GM04504 (cell line): ENCODE measurements at regions not wholly inside any gene's neighbourhood (a gene's known extent, or its start where the extent isn't known, plus 50 kb on each side); places are given as distances from the start of the nearest gene placed in this dataset.

Experiments
- DNase-seq: peaks from one replicate; pipeline ENCODE4 v3.0.0-alpha.2; 2012; ENCODE audit warnings: low read depth

DNA sequence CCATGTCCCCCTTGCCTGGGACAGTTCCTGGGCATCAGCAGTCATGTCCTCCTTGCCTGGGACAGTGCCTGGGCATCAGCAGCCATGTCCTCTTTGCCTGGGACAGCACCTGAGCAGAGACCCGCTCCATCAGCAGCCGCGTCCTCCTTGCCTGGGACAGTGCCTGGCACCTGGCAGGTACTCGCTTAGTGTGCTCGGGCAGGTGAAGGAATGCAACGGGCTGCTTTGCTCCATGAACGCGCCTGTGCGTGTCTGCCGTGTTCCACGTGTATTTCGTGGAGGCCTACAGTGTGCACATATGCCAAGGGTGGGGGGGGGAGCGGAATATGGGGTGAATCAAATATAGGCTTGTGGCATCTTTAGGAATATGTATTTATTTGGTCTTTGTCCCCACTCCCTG lies 1490.7 kb downstream of the TBC1D22A start:
- no peak for DNase-seq

DNA sequence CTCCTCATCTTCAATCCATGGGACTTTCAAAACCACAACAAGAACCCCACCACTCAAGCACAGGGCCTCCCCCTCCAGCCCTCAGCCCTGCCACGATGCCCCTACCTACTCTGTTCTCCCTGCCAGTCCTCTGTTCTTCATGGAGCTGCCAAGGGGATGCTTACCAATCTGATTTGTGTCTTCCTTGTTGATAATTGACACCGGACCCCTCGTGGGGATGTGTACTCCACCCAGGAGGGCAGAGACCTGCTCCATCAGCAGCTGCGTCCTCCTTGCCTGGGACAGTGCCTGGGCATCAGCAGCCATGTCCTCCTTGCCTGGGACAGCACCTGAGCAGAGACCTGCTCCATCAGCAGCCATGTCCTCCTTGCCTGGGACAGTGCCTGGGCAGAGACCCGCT lies 1489.2 kb downstream of the TBC1D22A start:
- DNase-seq, result no peak

DNA sequence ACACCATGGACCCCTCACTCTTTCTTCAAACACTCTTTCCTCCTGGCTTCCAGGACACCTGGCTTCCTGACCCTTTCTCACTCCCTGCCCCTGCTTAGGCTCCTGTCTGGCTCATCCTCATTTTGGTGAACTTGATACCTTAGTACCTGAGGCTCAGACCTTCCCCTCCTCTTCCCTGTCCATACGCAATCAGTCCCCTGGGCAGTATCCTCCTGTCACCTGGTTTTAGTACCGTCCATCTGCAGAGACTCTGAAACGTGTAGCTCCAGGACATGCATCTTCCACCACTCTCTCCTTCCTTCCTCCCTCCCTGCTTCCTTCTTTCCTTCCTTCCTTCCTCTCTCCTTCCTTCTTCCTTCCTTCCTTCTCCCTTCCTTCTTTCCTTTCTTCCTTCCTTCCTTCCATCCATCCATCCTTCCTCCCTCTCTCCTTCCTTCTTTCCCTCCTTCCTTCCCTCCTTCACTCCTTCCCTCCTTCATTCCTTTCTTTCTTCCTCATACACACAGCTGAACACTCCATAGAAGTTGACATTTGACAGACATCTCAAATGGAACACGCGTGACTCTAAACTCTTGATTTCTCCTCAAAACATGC lies 1488.6 kb downstream of the TBC1D22A start:
- no peak for DNase-seq

DNA sequence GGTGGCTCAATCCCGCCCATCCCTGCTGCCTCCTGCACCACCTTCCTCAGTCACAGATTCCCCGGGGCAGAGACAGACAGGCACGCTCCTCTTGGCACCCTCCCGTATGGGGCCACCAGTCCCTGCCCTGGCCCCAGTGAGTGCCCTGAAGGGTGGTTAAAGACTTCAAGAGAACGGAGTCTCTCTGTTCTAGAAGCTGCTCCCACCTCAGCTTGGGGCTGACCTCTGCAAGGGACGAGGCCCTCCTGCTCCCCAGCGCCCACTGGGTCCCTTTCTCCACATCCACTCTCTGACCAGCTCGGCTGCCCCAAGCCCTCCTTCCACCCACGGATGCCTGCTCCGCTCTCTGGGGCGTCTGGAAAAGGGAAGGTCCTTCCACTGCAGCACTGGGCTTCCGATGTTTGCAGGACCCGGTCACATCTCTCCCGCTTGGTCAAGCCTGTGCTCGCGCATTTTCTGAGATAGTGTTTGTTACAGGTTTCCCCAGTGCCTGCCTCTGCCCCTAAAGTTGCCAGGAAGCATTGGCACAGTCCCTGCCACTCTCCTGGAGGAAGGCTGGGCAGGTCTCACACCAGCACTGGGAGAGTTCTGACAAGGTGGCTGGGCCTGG lies 1487.9 kb downstream of the TBC1D22A start:
- DNase-seq, result no peak

DNA sequence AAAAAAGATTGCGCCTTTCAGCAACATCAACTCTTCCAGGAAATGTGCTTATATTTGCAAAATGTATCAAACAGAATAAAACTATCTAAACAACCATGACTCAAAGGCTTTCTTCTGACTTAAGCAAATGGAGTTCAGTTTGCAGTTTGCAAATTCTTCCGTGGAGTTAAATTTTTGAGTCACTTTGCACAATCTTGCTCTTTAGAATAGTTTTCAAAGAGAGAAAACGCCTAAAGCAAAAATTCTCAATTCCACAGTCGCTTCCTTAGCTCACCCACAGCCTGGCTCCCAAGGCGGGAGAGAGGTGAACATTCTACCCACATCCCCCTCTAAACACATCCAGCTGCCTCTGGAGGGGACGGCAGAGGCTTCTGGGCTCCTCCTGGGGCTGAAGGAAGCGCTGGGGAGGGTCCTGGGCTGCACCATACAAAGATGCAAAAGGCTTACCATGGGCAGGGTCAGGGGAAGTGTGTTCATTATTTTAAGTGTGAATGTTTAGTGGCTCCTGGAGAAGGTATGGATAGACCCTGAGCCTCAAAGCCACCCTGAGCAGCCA lies 1487.3 kb downstream of the TBC1D22A start:
- no peak for DNase-seq

DNA sequence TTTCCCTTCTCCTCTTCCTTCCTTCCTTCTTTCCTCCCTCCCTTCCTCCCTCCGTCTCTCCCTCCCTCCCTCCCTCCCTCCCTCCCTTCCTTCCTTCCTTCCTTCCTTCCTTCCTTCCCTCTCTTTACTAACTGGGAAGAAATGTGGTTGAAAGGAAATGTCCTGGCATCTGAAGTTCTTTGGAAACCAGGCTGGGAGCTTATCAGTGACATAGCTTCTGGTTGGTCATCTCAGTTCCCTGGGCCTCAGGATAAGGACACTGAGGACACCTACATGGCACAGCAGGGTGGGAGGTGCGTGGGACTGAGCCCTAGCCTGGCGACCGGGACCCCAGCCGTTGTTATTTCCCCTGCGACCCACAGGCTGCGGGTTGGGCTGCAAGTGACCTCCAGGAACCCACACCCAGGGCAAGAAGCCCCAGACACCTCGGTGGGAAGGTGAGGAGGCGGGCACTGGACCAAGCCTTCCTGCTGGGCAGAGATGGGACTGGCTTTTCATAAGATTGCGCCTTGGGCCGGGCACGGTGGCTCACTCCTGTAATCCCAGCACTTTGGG lies 1486.5 kb downstream of the TBC1D22A start:
- no peak for DNase-seq

DNA sequence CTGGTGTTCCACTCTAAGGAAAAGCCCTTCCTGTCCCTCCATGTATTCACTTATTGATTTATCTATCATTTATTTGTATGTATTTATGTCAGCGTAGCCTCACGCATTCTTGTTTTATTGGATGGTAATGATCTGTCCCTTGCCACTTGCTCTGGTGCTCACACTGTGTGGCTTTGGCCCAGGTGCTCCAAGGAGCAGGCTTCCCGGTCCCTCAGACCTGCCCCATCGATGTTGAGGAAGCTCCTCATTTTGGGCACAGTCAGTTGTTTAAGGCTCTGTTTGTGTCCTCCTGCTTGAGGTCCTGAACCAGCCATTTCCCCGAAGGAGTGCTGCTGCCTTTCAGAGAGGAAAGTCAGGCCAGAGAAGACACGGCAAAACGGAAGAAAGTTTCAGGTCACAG lies 1485.4 kb downstream of the TBC1D22A start:
- no peak for DNase-seq

DNA sequence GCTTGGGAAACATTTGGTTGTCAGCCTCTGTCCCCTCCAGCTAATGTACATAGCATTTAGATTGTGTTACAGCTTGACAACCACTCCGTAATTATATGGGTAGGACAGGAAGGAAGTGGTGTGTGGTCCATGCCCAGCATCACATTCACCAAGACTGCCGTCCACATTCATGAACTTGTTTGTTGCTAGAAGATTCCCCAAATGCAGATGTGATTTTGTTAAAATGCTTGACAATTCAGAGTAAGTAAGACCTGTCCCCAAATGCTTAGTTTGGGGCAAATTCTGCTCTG lies 1482.7 kb downstream of the TBC1D22A start:
- no peak for DNase-seq

DNA sequence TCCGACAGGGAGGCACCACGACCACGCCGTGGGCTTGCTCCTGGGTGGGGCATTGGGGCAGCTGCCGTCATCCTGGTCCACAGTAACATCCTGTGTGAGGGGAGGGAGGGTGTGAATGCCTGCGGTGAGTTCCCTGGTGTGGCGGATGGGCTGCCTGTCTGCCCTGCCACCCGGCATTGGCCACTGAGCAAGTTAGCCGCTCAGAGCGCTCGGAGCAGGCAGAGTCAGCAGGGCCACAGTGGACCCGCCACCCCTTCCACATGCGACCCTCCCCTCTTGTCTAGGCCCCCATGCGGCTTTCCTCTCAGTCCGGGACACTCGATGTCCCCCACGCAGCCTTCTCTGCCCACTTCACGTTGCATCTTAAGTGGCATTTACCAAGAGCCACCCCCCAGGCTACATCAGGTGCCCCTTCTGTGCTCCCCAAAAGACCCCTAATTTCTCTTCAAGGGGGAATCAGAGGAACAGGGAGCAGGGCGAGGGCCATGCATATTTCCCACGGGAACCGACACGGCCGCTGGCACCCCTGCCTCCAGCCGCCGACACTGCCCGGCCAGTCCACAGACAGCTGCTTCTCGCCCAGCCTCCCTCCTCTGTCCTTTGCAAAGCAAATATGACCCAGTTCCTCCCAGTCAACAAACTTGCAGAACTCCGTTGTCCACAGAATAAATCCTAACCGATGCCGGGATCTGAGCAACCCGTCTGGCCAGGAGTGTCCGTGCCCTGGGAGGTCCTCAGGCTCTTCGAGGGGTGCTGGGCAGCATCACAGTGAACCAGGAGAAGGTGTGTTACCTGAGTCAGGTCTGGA lies 1482.1 kb downstream of the TBC1D22A start:
- DNase-seq, result no peak

DNA sequence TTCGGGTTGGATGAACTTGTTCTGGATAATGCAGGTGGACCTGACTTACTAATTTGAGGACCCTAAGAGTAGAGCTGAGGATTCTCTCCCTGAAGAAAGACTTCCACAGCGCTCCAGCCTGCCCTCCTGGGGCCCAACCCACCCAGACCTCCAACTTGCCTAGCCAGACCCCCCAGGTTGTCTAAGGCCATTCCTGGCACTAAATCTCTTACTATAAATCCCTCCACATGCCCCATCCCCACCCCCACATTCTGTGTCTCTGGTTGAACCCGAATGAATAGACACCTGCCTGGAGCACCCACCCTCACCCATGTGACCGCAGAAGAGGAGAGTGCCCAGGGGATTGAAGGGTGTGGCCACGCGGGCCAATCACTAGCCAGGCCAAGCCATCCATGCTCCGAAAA lies 1480.0 kb downstream of the TBC1D22A start:
- no peak for DNase-seq

DNA sequence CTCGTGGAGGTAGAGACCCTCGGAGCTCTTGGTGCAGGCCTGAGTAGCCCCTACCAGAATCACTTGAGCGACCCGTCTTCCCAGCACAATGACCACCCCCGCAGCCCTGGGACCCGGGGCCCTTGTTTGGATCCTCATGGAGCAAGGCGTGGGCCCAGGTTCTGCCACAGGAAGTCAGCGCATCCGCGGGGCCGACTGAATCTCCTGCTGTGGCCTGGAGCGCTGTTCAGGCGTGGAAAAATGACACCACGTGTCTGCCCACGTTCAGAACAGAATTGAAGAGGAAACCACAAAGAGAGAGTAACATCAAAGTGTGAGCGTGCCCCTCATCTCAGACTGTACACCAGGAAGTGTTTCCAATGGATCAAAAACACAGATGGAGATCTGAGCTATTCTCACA lies 1479.2 kb downstream of the TBC1D22A start:
- no peak for DNase-seq

DNA sequence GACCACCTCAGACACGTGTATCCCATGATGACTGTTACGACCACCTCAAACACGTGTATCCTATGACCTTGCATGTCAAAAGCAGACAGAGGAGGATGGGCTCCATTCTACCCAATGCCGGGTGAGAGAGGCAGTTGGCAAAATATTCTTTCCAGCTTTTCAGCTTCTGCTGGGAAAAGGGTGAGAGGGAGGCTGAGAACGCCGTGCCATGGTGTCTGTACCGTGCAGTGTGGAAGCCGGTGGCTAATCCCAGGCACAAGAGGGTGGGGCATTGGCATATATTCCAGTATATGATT lies 1478.4 kb downstream of the TBC1D22A start:
- DNase-seq, result no peak

DNA sequence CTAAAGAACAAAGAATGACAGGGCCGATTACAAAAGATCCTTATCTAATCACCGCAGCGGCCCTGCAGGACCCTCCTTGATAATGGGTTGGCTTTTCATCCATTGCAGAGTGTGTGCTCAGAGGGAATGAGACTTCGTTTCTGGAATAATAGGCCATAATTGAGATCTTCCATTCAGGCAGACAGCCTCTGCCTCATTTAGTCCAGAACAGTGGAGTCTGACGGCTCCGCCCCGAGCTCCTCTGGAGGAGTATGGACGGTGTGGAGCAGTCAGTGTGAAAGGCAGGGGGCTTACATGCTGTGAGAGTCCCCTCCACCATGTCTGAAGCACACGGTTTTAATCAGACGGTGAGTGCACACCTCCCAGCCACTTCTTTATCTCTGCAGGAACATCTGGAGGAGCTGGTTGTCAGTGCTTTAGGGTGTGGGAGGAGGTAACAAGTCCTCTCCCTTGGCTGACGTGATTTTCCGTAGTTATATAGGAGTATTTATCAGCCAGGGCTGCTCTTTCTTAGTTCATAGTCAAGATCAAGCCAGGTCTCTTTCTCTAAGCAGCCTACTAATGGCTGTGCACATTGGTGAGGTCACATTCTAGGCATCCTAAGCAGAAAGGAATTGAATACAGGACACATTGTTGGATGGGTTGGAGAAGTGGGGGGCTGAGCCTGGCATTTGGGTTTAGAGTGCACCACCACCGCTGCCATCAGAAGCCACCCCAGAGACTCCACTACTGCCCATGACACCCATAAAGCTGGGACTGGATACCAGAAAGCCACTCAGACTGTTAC lies 1477.9 kb downstream of the TBC1D22A start:
- no peak for DNase-seq

DNA sequence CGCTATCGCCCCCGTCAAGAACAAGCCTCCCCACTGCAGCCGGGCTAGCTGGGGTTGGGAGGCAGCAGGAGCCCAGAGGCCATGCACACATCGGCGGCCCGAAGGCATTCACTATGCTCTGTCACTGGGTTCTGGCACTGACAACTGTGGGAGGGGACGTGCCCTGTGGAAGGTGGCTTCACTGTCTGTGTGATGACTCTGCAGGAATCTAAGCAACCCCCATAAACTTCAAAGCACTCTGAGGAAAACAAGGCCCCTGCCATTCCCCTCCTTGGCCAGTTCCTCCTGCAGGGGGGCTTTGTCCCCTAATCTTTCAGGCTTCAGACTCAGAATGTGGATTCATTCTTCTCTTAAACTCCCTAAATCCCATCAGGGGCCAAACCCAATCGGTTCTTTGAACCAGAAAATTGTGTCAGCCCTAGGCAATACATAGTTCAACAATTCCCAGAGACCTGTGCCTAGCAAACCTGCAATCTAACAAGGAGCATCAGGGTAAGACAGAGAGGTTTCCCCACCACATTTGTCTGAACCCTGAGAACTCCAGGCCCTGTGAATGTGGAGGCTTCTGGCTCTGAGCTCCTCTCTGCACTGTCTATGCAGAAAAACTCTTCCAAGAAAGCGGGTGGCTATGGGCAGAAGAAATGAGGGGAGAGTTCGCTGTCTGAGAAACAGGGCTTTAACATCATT lies 1477.2 kb downstream of the TBC1D22A start:
- DNase-seq, result no peak

DNA sequence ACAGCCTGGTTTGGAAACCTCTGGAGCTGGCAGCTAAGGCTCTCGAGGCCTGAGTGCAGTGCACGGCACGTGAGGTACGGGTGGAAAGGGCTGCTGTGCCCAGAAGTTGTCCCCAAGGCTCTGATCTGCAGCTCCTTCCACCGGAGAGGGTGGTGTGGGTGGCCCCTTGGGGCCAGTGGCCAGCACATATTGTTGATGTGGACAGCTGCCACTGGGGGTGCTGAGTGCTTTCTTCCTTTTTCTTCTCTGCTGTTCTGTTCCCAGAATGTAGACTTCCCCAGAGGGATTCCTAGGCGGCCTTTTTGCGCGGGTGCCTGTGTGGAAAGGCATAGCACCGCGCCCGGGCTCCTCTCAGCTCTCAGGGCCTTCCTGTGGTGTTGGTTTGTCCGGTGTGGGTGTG lies 1476.5 kb downstream of the TBC1D22A start:
- DNase-seq, result no peak

DNA sequence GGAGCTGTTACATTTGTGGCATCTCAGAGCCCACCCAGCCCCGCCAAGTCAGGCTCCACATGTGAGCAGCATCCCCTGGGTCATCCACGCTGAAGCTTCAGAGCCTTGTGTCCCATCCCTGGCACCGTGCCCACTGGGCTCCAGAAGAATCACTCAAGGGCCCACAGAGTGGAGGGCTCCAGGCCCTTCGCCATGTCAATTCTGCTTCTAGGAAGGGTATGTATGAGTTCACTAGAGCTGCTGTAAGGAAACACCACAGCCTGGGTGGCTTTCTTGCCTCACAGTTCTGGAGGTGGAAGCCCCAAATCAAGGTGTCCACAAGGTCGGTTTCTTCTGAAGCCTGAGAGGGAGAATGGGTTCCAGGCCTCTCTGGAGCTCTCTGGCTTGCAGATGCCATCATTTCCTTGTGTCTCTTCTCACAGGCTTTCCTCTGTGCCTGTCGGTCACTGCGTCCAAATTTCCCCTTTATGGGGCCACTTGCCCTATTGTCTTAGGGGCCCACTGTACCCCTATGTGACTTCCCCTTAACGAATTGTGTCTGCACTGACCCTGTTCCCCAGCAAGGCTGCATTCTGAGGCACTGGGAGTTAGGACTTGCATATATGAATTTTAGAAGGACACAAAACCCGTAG lies 1476.0 kb downstream of the TBC1D22A start:
- no peak for DNase-seq

DNA sequence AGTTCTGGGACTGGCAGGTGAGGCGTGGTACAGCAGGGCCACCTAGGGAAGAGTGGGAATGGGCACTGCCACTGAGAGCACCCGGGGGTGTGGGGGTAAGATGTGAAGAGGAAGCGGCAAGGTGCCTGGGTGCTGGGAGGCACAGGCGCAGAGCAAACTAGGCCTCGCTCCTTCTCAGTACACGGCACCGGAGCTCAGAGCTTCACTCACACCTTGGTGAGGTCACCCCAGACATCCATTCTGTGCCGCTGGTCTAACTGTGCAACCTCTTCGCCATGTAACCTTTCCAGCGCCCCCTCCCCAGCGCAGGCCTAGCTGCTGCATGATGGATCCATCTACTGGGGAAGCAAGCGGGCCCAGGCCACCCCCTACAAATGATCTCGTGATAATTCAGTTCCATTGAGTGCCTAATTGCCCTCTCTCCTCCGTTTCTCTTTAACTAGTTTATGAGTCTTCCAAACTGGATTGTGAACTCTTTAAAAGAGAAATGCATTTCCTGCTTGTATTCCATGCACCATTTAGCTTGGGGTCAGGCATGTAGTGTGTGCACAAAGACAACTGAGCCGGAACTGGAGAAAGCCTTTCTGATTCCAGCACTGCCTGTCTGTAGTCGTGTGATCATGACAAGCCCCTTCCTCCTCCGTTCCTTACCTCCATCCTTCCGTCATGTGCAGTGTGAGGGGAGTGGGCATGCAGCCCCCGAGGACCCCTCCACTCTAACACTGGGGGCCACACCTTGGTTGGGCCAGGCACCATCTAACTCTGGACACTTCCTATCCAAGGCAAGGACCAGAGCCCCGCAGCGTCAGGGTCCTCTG lies 1475.2 kb downstream of the TBC1D22A start:
- DNase-seq, result no peak

DNA sequence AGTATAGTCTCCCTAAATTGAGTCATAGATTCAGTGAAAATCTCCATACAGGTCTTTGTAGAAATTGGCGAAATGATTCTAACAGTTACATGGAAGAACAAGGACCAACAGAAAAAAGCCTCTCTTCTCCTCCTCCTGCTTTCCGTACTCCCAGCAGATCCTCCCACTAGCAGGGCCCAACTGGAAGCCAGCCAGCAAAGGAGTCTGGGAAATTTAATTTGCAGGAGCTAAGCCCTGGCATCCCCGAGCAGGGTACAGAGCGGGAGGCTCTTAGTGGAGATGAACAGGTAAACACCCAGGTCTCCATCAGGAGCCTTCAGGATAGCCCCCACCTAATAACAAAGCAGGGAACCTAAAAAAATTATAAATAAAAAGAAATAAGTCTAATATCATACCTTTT lies 1473.8 kb downstream of the TBC1D22A start:
- DNase-seq, result no peak

DNA sequence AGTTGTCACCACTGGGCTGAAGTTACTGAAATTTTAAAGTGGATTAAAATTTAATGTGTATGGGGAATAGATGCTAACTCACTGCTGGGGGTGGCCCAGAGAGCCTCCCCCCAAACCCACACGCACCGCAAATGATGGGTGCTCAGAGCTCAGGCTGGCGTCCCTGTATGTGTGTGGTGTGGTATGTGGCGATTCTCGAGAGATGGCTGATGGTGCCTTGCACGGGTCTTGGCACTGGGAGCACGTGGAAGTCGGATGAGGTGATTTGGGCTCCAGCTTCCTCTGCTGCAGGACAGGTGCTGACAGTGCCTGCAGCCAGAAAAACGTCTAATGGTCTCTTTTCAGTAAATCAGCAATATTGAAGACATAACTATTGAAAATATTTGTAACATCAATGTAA lies 1473.3 kb downstream of the TBC1D22A start:
- DNase-seq, result no peak

DNA sequence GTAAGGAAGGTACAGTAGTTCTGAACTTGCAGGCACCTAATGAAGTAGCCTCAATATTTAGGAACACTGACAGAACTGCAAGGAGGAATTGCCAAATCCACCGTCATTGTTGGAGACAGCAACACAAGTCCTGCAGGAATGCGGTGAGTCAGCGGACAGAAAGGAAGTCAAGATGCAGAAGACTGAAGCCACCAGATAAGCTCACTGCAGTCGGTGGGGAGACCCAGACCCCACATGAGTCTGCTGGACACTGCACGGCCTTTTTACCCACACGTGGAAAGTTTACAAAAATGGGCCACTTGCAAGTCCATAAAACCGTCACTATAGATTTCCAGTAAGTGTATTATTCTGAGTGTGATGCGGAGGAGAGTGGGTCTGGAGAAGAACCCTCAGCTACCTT lies 1471.6 kb downstream of the TBC1D22A start:
- DNase-seq, result no peak

DNA sequence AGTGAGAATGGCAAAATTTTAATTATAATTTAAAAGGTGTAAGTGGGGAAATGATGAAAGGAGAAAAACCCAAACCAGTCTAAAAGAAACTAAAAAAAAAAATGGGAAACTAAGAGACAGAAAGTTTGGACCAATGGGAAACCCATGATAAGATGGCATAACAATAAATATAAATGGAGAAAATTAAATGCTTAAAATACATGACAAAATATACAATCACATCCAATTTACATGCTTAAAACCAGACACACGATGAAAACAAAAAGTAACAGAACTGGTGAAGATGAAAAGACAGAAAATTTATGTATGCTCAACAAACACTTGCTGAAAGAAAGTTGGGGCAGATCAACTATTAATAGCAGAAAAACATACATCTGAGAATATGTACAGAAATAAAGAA lies 1471.1 kb downstream of the TBC1D22A start:
- no peak for DNase-seq
